ENCODE measurements at regions not wholly inside any gene's neighbourhood (a gene's known extent, or its start where the extent isn't known, plus 50 kb on each side); places are given as distances from the start of the nearest gene placed in this dataset.

DNA sequence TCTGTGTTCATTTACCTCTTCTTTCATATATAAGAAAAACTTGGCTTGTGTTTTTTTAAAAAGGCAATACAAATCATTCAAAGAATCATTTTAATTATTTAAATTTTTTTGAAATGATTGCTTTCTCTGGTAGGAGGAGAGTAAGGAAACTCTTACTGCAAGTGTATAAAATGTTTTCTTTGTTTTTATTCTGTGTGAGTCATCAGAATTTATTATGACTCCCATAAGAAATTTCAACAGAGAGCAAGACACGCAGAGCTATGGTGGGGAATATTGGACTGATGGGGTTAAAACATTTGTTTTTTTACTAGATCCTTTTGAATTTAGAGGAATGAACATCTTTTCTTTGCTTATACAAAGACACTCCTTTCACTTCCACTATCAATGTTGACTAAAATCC, 119.1 kb upstream of the ATXN7L3B start:
- Histone ChIP-seq H4K20me1 (ENCODE audit: insufficient read depth, low read length) (no peaks in the 10 kb centered on the region), H3K9me3 (ENCODE audit: low read length) (no peaks in the 10 kb centered on the region), H3K9ac (ENCODE audit: low read length) (no peak overlapping the region), H3K79me2 (ENCODE audit: insufficient read depth, low read length) (no peaks in the 10 kb centered on the region), H3K27ac (ENCODE audit: low read depth, low read length, poor library complexity, severe bottlenecking) (no peak overlapping the region), H2AFZ (ENCODE audit: low read length) (no peak overlapping the region), H3K4me3 (ENCODE audit: low read depth, low read length, poor library complexity, severe bottlenecking) (no peak overlapping the region), H3K36me3 (ENCODE audit: insufficient read depth, low read length) (no peaks in the 10 kb centered on the region), H3K4me2 (ENCODE audit: low read length) (no peak overlapping the region), H3K4me1 (ENCODE audit: insufficient read depth, low read length, severe bottlenecking) (no peaks in the 10 kb centered on the region), H3K27me3 (ENCODE audit: insufficient read depth, low read length) (no peaks in the 10 kb centered on the region), H3F3A (ENCODE audit: insufficient read depth, low read length) (no peaks in the 10 kb centered on the region), H3K9me2 (ENCODE audit: low read depth, low read length) (no peaks in the 10 kb centered on the region)
- TF ChIP-seq, protein P1, sequence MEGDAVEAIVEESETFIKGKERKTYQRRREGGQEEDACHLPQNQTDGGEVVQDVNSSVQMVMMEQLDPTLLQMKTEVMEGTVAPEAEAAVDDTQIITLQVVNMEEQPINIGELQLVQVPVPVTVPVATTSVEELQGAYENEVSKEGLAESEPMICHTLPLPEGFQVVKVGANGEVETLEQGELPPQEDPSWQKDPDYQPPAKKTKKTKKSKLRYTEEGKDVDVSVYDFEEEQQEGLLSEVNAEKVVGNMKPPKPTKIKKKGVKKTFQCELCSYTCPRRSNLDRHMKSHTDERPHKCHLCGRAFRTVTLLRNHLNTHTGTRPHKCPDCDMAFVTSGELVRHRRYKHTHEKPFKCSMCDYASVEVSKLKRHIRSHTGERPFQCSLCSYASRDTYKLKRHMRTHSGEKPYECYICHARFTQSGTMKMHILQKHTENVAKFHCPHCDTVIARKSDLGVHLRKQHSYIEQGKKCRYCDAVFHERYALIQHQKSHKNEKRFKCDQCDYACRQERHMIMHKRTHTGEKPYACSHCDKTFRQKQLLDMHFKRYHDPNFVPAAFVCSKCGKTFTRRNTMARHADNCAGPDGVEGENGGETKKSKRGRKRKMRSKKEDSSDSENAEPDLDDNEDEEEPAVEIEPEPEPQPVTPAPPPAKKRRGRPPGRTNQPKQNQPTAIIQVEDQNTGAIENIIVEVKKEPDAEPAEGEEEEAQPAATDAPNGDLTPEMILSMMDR (IDR thresholded peaks at IDR 0.05; ENCODE audit: low read length): no peak
- no peak for TF ChIP-seq EZH2 (IDR thresholded peaks at IDR 0.05; ENCODE audit: borderline replicate concordance, low read length)

DNA sequence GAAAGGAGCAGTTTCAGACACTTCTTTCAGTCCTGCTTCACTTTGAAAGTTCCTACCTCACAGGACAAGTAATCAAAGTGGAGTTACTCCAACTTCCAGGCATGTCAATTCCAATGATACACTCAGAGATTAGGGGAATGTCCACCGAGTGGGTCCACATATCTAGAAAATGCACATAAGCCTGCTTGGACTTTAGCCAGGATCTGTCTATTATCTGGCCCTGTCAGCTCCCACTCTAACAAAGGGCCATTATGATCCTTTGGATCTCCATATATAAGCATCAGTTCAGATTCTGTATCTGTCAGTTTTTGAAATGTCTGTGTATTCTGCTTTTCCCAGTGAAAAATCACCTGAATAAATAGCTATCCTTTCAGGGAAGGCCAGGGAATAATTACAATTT, 112.9 kb upstream of the ATXN7L3B start:
- H4K20me1 ChIP-seq (ENCODE audit: insufficient read depth, low read length): no peaks in the 10 kb centered on the region
- H3K4me2 ChIP-seq (ENCODE audit: low read length): no peak overlapping the region
- H3K9me3 ChIP-seq (ENCODE audit: low read length): no peaks in the 10 kb centered on the region
- H3K79me2 ChIP-seq (ENCODE audit: insufficient read depth, low read length): no peaks in the 10 kb centered on the region
- no peak overlapping the region for H3K27ac ChIP-seq (ENCODE audit: low read depth, low read length, poor library complexity, severe bottlenecking)
- H3K36me3 ChIP-seq (ENCODE audit: insufficient read depth, low read length): no peaks in the 10 kb centered on the region
- no peak overlapping the region for H3K4me3 ChIP-seq (ENCODE audit: low read depth, low read length, poor library complexity, severe bottlenecking)
- no peak for TF ChIP-seq EZH2 (IDR thresholded peaks at IDR 0.05; ENCODE audit: borderline replicate concordance, low read length)
- TF ChIP-seq, protein P1 (IDR thresholded peaks at IDR 0.05; ENCODE audit: low read length): no peak
- H2AFZ ChIP-seq (ENCODE audit: low read length): no peak overlapping the region
- H3K27me3 ChIP-seq (ENCODE audit: insufficient read depth, low read length): no peaks in the 10 kb centered on the region
- no peak overlapping the region for H3K9ac ChIP-seq (ENCODE audit: low read length)
- H3K4me1 ChIP-seq (ENCODE audit: insufficient read depth, low read length, severe bottlenecking): no peaks in the 10 kb centered on the region
- H3F3A ChIP-seq (ENCODE audit: insufficient read depth, low read length): no peaks in the 10 kb centered on the region
- H3K9me2 ChIP-seq (ENCODE audit: low read depth, low read length): no peaks in the 10 kb centered on the region

DNA sequence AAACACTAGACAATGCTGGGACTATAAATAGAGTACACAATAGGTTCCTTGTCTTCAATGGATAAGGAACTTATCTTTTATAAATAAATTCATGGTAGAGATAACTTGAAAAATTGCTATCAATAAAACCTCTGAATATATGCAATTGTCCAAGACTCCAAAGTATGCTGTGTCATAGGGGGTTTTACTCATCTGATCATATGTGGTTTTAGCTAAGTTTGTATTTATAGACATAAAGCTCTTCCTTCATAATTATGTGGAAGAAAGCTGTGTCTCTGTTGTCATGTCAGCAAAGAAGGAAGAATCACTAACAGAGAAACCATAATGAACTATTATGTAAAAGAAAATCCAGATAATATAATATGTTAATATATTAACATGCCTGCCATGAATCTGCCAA, 111.5 kb upstream of the ATXN7L3B start:
- no peaks in the 10 kb centered on the region for H4K20me1 ChIP-seq (ENCODE audit: insufficient read depth, low read length)
- H3F3A ChIP-seq (ENCODE audit: insufficient read depth, low read length): no peaks in the 10 kb centered on the region
- H3K79me2 ChIP-seq (ENCODE audit: insufficient read depth, low read length): no peaks in the 10 kb centered on the region
- no peak overlapping the region for H3K4me3 ChIP-seq (ENCODE audit: low read depth, low read length, poor library complexity, severe bottlenecking)
- no peaks in the 10 kb centered on the region for H3K4me1 ChIP-seq (ENCODE audit: insufficient read depth, low read length, severe bottlenecking)
- H3K27ac ChIP-seq (ENCODE audit: low read depth, low read length, poor library complexity, severe bottlenecking): no peak overlapping the region
- no peak overlapping the region for H2AFZ ChIP-seq (ENCODE audit: low read length)
- no peak overlapping the region for H3K9ac ChIP-seq (ENCODE audit: low read length)
- no peak for TF ChIP-seq EZH2 (IDR thresholded peaks at IDR 0.05; ENCODE audit: borderline replicate concordance, low read length)
- TF ChIP-seq, protein P1 (IDR thresholded peaks at IDR 0.05; ENCODE audit: low read length): no peak
- H3K27me3 ChIP-seq (ENCODE audit: insufficient read depth, low read length): no peaks in the 10 kb centered on the region
- H3K4me2 ChIP-seq (ENCODE audit: low read length): no peak overlapping the region
- H3K36me3 ChIP-seq (ENCODE audit: insufficient read depth, low read length): no peaks in the 10 kb centered on the region
- H3K9me2 ChIP-seq (ENCODE audit: low read depth, low read length): no peaks in the 10 kb centered on the region
- no peaks in the 10 kb centered on the region for H3K9me3 ChIP-seq (ENCODE audit: low read length)

All from OCI-LY1 (cell line).